ENCODE measurements at regions not wholly inside any gene's neighbourhood (a gene's known extent, or its start where the extent isn't known, plus 50 kb on each side); places are given as distances from the start of the nearest gene placed in this dataset.

GRCh38 chr17:55632893-55633292 is 89.8 kb downstream of the TMEM100 start:
- DNase-seq, result no peak

- no peak for DNase-seq
These were observed 90.4 kb downstream of the TMEM100 start for GRCh38 chr17:55632236-55632635.

- no peak for DNase-seq
These were observed 92.7 kb downstream of the TMEM100 start for GRCh38 chr17:55629995-55630394.

GRCh38 chr17:55625521-55625920 is 97.1 kb downstream of the TMEM100 start:
- DNase-seq, result no peak

GRCh38 chr17:55624772-55625433 is 97.8 kb downstream of the TMEM100 start:
- no peak for DNase-seq

- no peak for DNase-seq
These were observed 100.1 kb downstream of the TMEM100 start for GRCh38 chr17:55622547-55622946.

GRCh38 chr17:55620945-55621344 is 101.7 kb downstream of the TMEM100 start:
- DNase-seq, result no peak

GRCh38 chr17:55620023-55620422 is 102.6 kb downstream of the TMEM100 start:
- DNase-seq, result no peak

- DNase-seq, result no peak
These were observed 105.2 kb downstream of the TMEM100 start for GRCh38 chr17:55617441-55617840.

- DNase-seq, result no peak
These were observed 102.8 kb upstream of the SMIM36 start for GRCh38 chr17:55614061-55614460.

- DNase-seq, result peak; percentile 60
These were observed 101.5 kb upstream of the SMIM36 start for GRCh38 chr17:55612691-55613141.

GRCh38 chr17:55607731-55608341 is 96.6 kb upstream of the SMIM36 start:
- DNase-seq, result peak; percentile 70

- peak; percentile 70 for DNase-seq
These were observed 95.2 kb upstream of the SMIM36 start for GRCh38 chr17:55606488-55606815.

GRCh38 chr17:55605705-55606487 is 94.6 kb upstream of the SMIM36 start:
- DNase-seq, result peak; percentile 45

- DNase-seq, result no peak
These were observed 90.7 kb upstream of the SMIM36 start for GRCh38 chr17:55601874-55602364.

GRCh38 chr17:55598495-55598894 is 87.2 kb upstream of the SMIM36 start:
- DNase-seq, result no peak

- DNase-seq, result no peak
These were observed 77.4 kb upstream of the SMIM36 start for GRCh38 chr17:55588446-55589242.

GRCh38 chr17:55587608-55588139 is 76.4 kb upstream of the SMIM36 start:
- DNase-seq, result peak; percentile 78

GRCh38 chr17:55585629-55586028 is 74.4 kb upstream of the SMIM36 start:
- DNase-seq, result no peak

GRCh38 chr17:55584861-55585260 is 73.6 kb upstream of the SMIM36 start:
- no peak for DNase-seq

- no peak for DNase-seq
These were observed 72.9 kb upstream of the SMIM36 start for GRCh38 chr17:55584055-55584685.

- no peak for DNase-seq
These were observed 71.6 kb upstream of the SMIM36 start for GRCh38 chr17:55582897-55583296.
